Left cardiac atrium (tissue), 4 donors: ENCODE measurements at regions not wholly inside any gene's neighbourhood (a gene's known extent, or its start where the extent isn't known, plus 50 kb on each side); places are given as distances from the start of the nearest gene placed in this dataset.
A peak's percentile ranks its signal among the peaks of the same experiment; 100 is the strongest.

Source experiments
- ATAC-seq, 2 donors: fragments of 200-7000 bp; cut with Tn5 transposase; one replicate each; pipeline ENCODE4 v1.9.1; 2020; ENCODE audit warnings: mild to moderate bottlenecking in 2 of 2, moderate library complexity in 2 of 2
- DNase-seq: peaks from one replicate; pipeline ENCODE4 v3.0.0-alpha.2; 2020
- intact Hi-C, 2 donors: fragments of 100-400 bp; cut with DNase I; formaldehyde crosslinking; loops; one replicate each; pipeline versions ENCODE4 v1.14.1 to v1.15.1; 2022 to 2023
- donor health status: DM: no; HTN: yes; CAD: no.
- donor health status: DM: no; HTN: yes; CAD: no; lungs with severe emphysema.
- donor health status: DM: yes; HTN: yes; CAD: no.
- donor health status: Dilated cardiomyopathy.

GRCh38 chr2:43132683-43133301, 93.6 kb downstream of the ZFP36L2 start:
- intact Hi-C loops: loop anchor here (5.0 to 10.0 kb wide), 3 partner anchors 92 to 352 kb away; partner anchors contain the start of gene ZFP36L2 (in 2 of the 2)
- DNase-seq (no peak), ATAC-seq (no peak)

GRCh38 chr2:43131890-43132682, 94.3 kb downstream of the ZFP36L2 start:
- no peak for ATAC-seq
- DNase-seq: no peak
- intact Hi-C loops: loop anchor here (5.0 to 10.0 kb wide), 3 partner anchors 93 to 353 kb away; partner anchors contain the start of gene ZFP36L2 (in 2 of the 2)

GRCh38 chr2:43131051-43131889, 95.1 kb downstream of the ZFP36L2 start:
- intact Hi-C loops: loop anchor here (5.0 to 10.0 kb wide), 3 partner anchors 94 to 354 kb away; partner anchors contain the start of gene ZFP36L2 (in 2 of the 2)
- peak; percentile 73 for DNase-seq
- peak; percentile 35 to 71 for ATAC-seq

- intact Hi-C loops: loop anchor here (5.0 to 10.0 kb wide), 3 partner anchors 94 to 354 kb away; partner anchors contain the start of gene ZFP36L2 (in 2 of the 2)
- DNase-seq (no peak), ATAC-seq (no peak)
These were observed 95.9 kb downstream of the ZFP36L2 start for GRCh38 chr2:43130548-43130875.

- intact Hi-C loops: loop anchor here (5.0 to 10.0 kb wide), 5 partner anchors 95 to 355 kb away; partner anchors contain the start of gene ZFP36L2 (in 2 of the 2)
These were observed 96.5 kb downstream of the ZFP36L2 start for GRCh38 chr2:43129676-43130547.

GRCh38 chr2:43128559-43128955, 97.8 kb downstream of the ZFP36L2 start:
- DNase-seq (no peak), ATAC-seq (no peak)
- intact Hi-C loops: loop anchor here in 1 of 2 donors (5.0 to 10.0 kb wide), 2 partner anchors 151 to 284 kb away; no protein-coding TSS in a partner anchor

More at GRCh38 chr2:43129676-43130547, 96.5 kb downstream of the ZFP36L2 start:
- ATAC-seq: peak; percentile 27 to 48
- DNase-seq: peak; percentile 51

- DNase-seq (no peak), ATAC-seq (peak in 1 of 2 donors; percentile 2)
- intact Hi-C loops: loop anchor here in 1 of 2 donors (5.0 to 10.0 kb wide), 2 partner anchors 151 to 283 kb away; no protein-coding TSS in a partner anchor
These were observed 98.4 kb downstream of the ZFP36L2 start for GRCh38 chr2:43127941-43128558.

- ATAC-seq: peak in 1 of 2 donors; percentile 33
- intact Hi-C loops: loop anchor here in 1 of 2 donors (5.0 to 10.0 kb wide), 2 partner anchors 150 to 283 kb away; no protein-coding TSS in a partner anchor
These were observed 99.0 kb downstream of the ZFP36L2 start for GRCh38 chr2:43127208-43127940.

GRCh38 chr2:43126817-43127207, 99.6 kb downstream of the ZFP36L2 start:
- intact Hi-C loops: loop anchor here in 1 of 2 donors (5.0 to 10.0 kb wide), 2 partner anchors 150 to 282 kb away; no protein-coding TSS in a partner anchor
- ATAC-seq (no peak), DNase-seq (no peak)

More at GRCh38 chr2:43127208-43127940, 99.0 kb downstream of the ZFP36L2 start:
- DNase-seq: peak; percentile 81

- DNase-seq (no peak), ATAC-seq (no peak)
- intact Hi-C loops: loop anchor here in 1 of 2 donors (5.0 to 10.0 kb wide), 2 partner anchors 148 to 281 kb away; no protein-coding TSS in a partner anchor
These were observed 101.1 kb downstream of the ZFP36L2 start for GRCh38 chr2:43125090-43125998.

GRCh38 chr2:43124687-43125057, 101.7 kb downstream of the ZFP36L2 start:
- intact Hi-C loops: loop anchor here in 1 of 2 donors (5.0 to 10.0 kb wide), 2 partner anchors 147 to 280 kb away; no protein-coding TSS in a partner anchor
- DNase-seq (no peak), ATAC-seq (no peak)

- intact Hi-C loops: loop anchor here in 1 of 2 donors (10.0 kb wide), 1 partner anchor 279 kb away; no protein-coding TSS in a partner anchor
- peak; percentile 15 for DNase-seq
- no peak for ATAC-seq
These were observed 102.3 kb downstream of the ZFP36L2 start for GRCh38 chr2:43123981-43124686.

GRCh38 chr2:43123486-43123885, 102.9 kb downstream of the ZFP36L2 start:
- DNase-seq: peak; percentile 12
- intact Hi-C loops: loop anchor here in 1 of 2 donors (10.0 kb wide), 1 partner anchor 279 kb away; no protein-coding TSS in a partner anchor

GRCh38 chr2:43123028-43123427, 103.4 kb downstream of the ZFP36L2 start:
- DNase-seq (peak; percentile 32), ATAC-seq (peak in 1 of 2 donors; percentile 64)
- intact Hi-C loops: loop anchor here in 1 of 2 donors (10.0 kb wide), 1 partner anchor 278 kb away; no protein-coding TSS in a partner anchor

More at GRCh38 chr2:43123486-43123885, 102.9 kb downstream of the ZFP36L2 start:
- no peak for ATAC-seq
